ENCODE measurements at regions not wholly inside any gene's neighbourhood (a gene's known extent, or its start where the extent isn't known, plus 50 kb on each side); places are given as distances from the start of the nearest gene placed in this dataset.

- Histone ChIP-seq H3K9me3 (ENCODE audit: control insufficient read depth in 2 of 3, insufficient read depth in 1 of 3, low read length in 3 of 3) (no peaks in the 10 kb centered on the region), H3K36me3 (ENCODE audit: control insufficient read depth in 2 of 3, insufficient read depth in 3 of 3, low read length in 3 of 3) (no peaks in the 10 kb centered on the region), H3K27me3 (ENCODE audit: control insufficient read depth, insufficient read depth, low read length) (no peaks in the 10 kb centered on the region), H3K9ac (ENCODE audit: low read length in 3 of 3) (no peak overlapping the region), H3K27ac (ENCODE audit: low read depth in 2 of 2, low read length in 2 of 2) (no peak overlapping the region), H3K4me3 (ENCODE audit: low read length in 3 of 3) (no peak overlapping the region), H3K4me1 (ENCODE audit: control insufficient read depth in 2 of 3, insufficient read depth in 2 of 3, low read depth in 1 of 3, low read length in 3 of 3) (no peaks in the 10 kb centered on the region)
- FAIRE-seq (no peak), DNase-seq (no peak)
- TF ChIP-seq, protein P1, sequence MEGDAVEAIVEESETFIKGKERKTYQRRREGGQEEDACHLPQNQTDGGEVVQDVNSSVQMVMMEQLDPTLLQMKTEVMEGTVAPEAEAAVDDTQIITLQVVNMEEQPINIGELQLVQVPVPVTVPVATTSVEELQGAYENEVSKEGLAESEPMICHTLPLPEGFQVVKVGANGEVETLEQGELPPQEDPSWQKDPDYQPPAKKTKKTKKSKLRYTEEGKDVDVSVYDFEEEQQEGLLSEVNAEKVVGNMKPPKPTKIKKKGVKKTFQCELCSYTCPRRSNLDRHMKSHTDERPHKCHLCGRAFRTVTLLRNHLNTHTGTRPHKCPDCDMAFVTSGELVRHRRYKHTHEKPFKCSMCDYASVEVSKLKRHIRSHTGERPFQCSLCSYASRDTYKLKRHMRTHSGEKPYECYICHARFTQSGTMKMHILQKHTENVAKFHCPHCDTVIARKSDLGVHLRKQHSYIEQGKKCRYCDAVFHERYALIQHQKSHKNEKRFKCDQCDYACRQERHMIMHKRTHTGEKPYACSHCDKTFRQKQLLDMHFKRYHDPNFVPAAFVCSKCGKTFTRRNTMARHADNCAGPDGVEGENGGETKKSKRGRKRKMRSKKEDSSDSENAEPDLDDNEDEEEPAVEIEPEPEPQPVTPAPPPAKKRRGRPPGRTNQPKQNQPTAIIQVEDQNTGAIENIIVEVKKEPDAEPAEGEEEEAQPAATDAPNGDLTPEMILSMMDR (IDR thresholded peaks at IDR 0.05; ENCODE audit: borderline replicate concordance, extremely low read depth, insufficient read depth), result no peak
- intact Hi-C loops (cut with DNase I), result no loop called here
These were observed 108.7 kb upstream of the VSTM2B start for GRCh38 chr19:29417048-29417447.

DNA sequence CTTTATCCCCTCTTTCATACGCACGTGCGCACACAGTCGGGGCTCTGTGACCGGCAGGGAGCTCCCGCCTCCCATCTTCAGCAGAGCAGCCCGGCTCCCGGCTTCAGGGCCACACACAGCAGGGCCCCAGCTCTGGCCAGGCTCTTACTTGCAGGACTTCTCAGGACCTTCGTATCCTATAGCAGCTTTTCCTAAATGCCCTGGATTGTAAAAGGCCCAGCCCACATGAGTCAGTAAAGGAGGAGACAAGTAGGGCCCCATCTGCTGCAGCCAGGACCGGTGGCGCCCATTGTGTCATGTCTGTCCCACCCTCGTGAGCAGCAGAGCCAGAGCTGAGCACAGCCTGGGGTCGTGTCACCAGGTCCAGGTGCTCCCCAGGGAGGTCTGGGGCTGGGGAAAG is 107.6 kb upstream of the VSTM2B start:
- TF ChIP-seq, protein P1 (IDR thresholded peaks at IDR 0.05; ENCODE audit: borderline replicate concordance, extremely low read depth, insufficient read depth), result no peak
- no peak overlapping the region for H3K9ac ChIP-seq (ENCODE audit: low read length in 3 of 3)
- no peaks in the 10 kb centered on the region for H3K36me3 ChIP-seq (ENCODE audit: control insufficient read depth in 2 of 3, insufficient read depth in 3 of 3, low read length in 3 of 3)
- no peak overlapping the region for H3K4me3 ChIP-seq (ENCODE audit: low read length in 3 of 3)
- no peaks in the 10 kb centered on the region for H3K27me3 ChIP-seq (ENCODE audit: control insufficient read depth, insufficient read depth, low read length)
- FAIRE-seq (no peak), DNase-seq (no peak)
- no peak overlapping the region for H3K27ac ChIP-seq (ENCODE audit: low read depth in 2 of 2, low read length in 2 of 2)
- intact Hi-C loops (cut with DNase I), result no loop called here
- H3K9me3 ChIP-seq (ENCODE audit: control insufficient read depth in 2 of 3, insufficient read depth in 1 of 3, low read length in 3 of 3), result no peaks in the 10 kb centered on the region
- H3K4me1 ChIP-seq (ENCODE audit: control insufficient read depth in 2 of 3, insufficient read depth in 2 of 3, low read depth in 1 of 3, low read length in 3 of 3), result no peaks in the 10 kb centered on the region

DNA sequence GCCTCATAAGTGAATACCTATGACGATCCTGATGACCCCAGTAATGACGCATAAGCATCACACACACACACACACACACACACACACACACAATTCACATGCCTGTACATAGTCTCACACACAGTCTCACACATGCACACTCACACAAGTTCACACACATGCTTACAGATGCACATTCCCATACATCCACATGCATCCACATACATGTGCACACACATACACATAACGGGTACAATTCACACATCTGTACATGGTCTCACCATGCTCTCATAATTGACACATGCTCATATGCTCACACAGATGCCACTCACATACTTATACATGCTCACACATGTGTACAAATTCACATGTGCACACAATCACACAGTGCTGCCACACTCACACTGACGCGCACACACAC is 105.7 kb upstream of the VSTM2B start:
- Histone ChIP-seq H3K27ac (ENCODE audit: low read depth in 2 of 2, low read length in 2 of 2) (no peak overlapping the region), H3K9me3 (ENCODE audit: control insufficient read depth in 2 of 3, insufficient read depth in 1 of 3, low read length in 3 of 3) (no peaks in the 10 kb centered on the region), H3K9ac (ENCODE audit: low read length in 3 of 3) (no peak overlapping the region), H3K27me3 (ENCODE audit: control insufficient read depth, insufficient read depth, low read length) (no peaks in the 10 kb centered on the region), H3K4me1 (ENCODE audit: control insufficient read depth in 2 of 3, insufficient read depth in 2 of 3, low read depth in 1 of 3, low read length in 3 of 3) (no peaks in the 10 kb centered on the region), H3K36me3 (ENCODE audit: control insufficient read depth in 2 of 3, insufficient read depth in 3 of 3, low read length in 3 of 3) (no peaks in the 10 kb centered on the region), H3K4me3 (ENCODE audit: low read length in 3 of 3) (no peak overlapping the region)
- FAIRE-seq (no peak), DNase-seq (no peak)
- TF ChIP-seq, protein P1 (IDR thresholded peaks at IDR 0.05; ENCODE audit: borderline replicate concordance, extremely low read depth, insufficient read depth), result no peak
- intact Hi-C loops (cut with DNase I), result no loop called here

GRCh38 chr19:29420482-29421195 is 105.2 kb upstream of the VSTM2B start:
- no peaks in the 10 kb centered on the region for H3K27me3 ChIP-seq (ENCODE audit: control insufficient read depth, insufficient read depth, low read length)
- intact Hi-C loops (cut with DNase I), result no loop called here
- no peak overlapping the region for H3K9ac ChIP-seq (ENCODE audit: low read length in 3 of 3)
- TF ChIP-seq, protein P1 (IDR thresholded peaks at IDR 0.05; ENCODE audit: borderline replicate concordance, extremely low read depth, insufficient read depth), result no peak
- no peak for FAIRE-seq
- no peak overlapping the region for H3K4me3 ChIP-seq (ENCODE audit: low read length in 3 of 3)
- H3K9me3 ChIP-seq (ENCODE audit: control insufficient read depth in 2 of 3, insufficient read depth in 1 of 3, low read length in 3 of 3), result no peaks in the 10 kb centered on the region
- H3K27ac ChIP-seq (ENCODE audit: low read depth in 2 of 2, low read length in 2 of 2), result no peak overlapping the region
- H3K4me1 ChIP-seq (ENCODE audit: control insufficient read depth in 2 of 3, insufficient read depth in 2 of 3, low read depth in 1 of 3, low read length in 3 of 3), result no peaks in the 10 kb centered on the region
- H3K36me3 ChIP-seq (ENCODE audit: control insufficient read depth in 2 of 3, insufficient read depth in 3 of 3, low read length in 3 of 3), result no peaks in the 10 kb centered on the region
- no peak for DNase-seq
